Peyer's patch (tissue), 4 donors: ENCODE measurements at regions not wholly inside any gene's neighbourhood (a gene's known extent, or its start where the extent isn't known, plus 50 kb on each side); places are given as distances from the start of the nearest gene placed in this dataset.

Source experiments
- DNase-seq, 3 donors: peaks; one replicate each; pipeline ENCODE4 v3.0.0-alpha.2; 2017 to 2019
- H3K27ac ChIP-seq, 4 donors: fragments of 200-600 bp; sonication (generic); one replicate each; pipeline ENCODE4 v1.5.1; 2016 to 2019
- H3K27me3 ChIP-seq, 2 donors: fragments of 200-600 bp; sonication (generic); one replicate each; pipeline ENCODE4 v1.5.1; 2019
- H3K36me3 ChIP-seq, 3 donors: fragments of 200-600 bp; sonication (generic); one replicate each; pipeline ENCODE4 v1.5.1; 2016 to 2019
- H3K4me1 ChIP-seq, 4 donors: fragments of 200-600 bp; sonication (generic); one replicate each; pipeline ENCODE4 v1.5.1; 2016 to 2019
- H3K4me3 ChIP-seq, 4 donors: fragments of 200-600 bp; sonication (generic); 1 replicate in 3 of 4; 2 replicates in 1 of 4; pipeline ENCODE4 v1.5.1; 2016 to 2019; ENCODE audit warnings: mild to moderate bottlenecking in 1 of 4
- H3K9me3 ChIP-seq, 4 donors: fragments of 200-600 bp; sonication (generic); one replicate each; pipeline ENCODE4 v1.5.1; 2016 to 2019; ENCODE audit warnings: mild to moderate bottlenecking in 1 of 4
- CTCF ChIP-seq, 6 experiments: fragments of 450-650 bp in 4 of 6; fragments of 200-600 bp in 2 of 6; sonication (generic) in 1 of 6; IDR thresholded peaks; one replicate each; pipeline ENCODE4 v1.5.1; 2017 to 2019; ENCODE audit warnings: antibody characterized with exemption in 6 of 6, mild to moderate bottlenecking in 3 of 6, moderate library complexity in 1 of 6
- POLR2A ChIP-seq, 2 donors: fragments of 450-650 bp; IDR thresholded peaks; one replicate each; pipeline ENCODE4 v1.5.1; 2017; ENCODE audit warnings: antibody characterized with exemption in 2 of 2, mild to moderate bottlenecking in 2 of 2, moderate library complexity in 2 of 2

DNA sequence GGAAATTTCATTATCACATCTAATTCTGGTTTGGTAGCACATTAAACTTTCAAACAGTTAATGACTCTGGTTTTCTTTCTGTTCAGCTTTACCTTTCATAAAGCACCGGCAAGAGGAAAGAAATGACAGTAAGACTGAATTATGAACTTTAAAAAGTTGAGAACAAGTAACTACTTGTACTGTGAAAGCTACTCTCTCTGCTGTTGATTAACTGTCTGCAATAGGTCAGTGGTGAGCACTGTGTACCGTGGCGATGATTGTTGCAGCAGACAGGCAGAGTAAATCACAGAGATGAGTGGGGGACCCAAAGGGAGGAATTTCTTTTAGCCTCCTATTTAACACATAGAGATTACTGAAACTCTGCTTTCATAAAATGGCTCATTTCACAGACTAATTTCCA lies 74.0 kb upstream of the MEF2C start:
- no peaks in the 10 kb centered on the region for H3K27me3 ChIP-seq
- no peaks in the 10 kb centered on the region for H3K9me3 ChIP-seq
- no peak overlapping the region for H3K27ac ChIP-seq
- H3K4me1 ChIP-seq = no peaks in the 10 kb centered on the region
- no peak for TF ChIP-seq POLR2A (IDR thresholded peaks at IDR 0.05)
- TF ChIP-seq CTCF (IDR thresholded peaks at IDR 0.05) = no peak
- H3K36me3 ChIP-seq = no peaks in the 10 kb centered on the region
- no peak for DNase-seq
- H3K4me3 ChIP-seq = no peak overlapping the region

GRCh38 chr5:88956416-88956815 lies 73.4 kb upstream of the MEF2C start:
- Histone ChIP-seq H3K36me3 (no peaks in the 10 kb centered on the region), H3K4me3 (no peak overlapping the region), H3K27me3 (no peaks in the 10 kb centered on the region), H3K9me3 (no peaks in the 10 kb centered on the region), H3K4me1 (no peaks in the 10 kb centered on the region), H3K27ac (no peak overlapping the region)
- TF ChIP-seq CTCF (IDR thresholded peaks at IDR 0.05) (no peak), POLR2A (IDR thresholded peaks at IDR 0.05) (no peak)
- DNase-seq = no peak

DNA sequence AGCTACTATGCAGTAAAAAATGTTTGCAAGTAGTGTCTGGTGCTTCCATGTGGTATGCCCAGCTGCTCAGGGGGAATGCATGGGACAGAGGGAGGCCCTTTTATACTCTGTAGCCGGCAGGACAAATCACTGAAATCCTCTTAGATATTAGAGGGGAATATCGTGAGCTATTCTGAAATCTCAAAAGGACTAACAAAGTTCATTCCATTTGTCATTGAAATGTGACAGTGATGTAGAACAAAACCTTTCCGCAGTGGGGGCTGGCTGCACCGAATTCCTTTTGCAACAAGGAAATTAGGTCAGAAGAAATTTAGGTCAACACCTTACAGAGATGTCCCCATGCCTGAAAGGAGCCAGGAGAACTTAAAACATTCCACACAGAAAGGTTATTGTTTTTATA lies 72.4 kb upstream of the MEF2C start:
- Histone ChIP-seq H3K27ac (no peak overlapping the region), H3K36me3 (no peaks in the 10 kb centered on the region)
- TF ChIP-seq POLR2A (IDR thresholded peaks at IDR 0.05) = no peak
- TF ChIP-seq CTCF (IDR thresholded peaks at IDR 0.05) = no peak

DNA sequence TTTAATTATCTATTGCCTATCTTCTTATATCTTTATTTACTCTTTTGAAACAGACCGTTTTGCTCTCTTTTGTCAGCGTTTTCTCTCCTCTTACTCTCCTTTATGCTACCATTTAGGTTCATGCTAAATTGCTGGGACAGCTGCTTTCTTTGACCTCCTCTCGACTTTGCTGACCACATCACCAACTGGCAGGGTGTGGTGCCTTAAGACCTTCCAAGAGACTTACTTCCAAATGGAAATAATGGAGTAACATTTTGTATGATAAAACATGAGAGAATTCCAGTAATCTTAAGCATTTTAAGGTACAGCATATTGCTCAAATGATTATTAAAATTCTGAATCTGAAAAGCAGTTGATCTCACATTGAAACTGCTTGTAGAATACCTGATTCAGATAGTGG lies 71.5 kb upstream of the MEF2C start:
- DNase-seq = no peak
- TF ChIP-seq CTCF (IDR thresholded peaks at IDR 0.05) = no peak
- no peak for TF ChIP-seq POLR2A (IDR thresholded peaks at IDR 0.05)
- Histone ChIP-seq H3K9me3 (no peaks in the 10 kb centered on the region), H3K4me3 (no peak overlapping the region), H3K4me1 (no peaks in the 10 kb centered on the region), H3K27me3 (no peaks in the 10 kb centered on the region), H3K27ac (no peak overlapping the region), H3K36me3 (no peaks in the 10 kb centered on the region)

More for the DNA sequence above, 72.4 kb upstream of the MEF2C start:
- Histone ChIP-seq H3K27me3 (no peaks in the 10 kb centered on the region), H3K4me3 (no peak overlapping the region), H3K4me1 (no peaks in the 10 kb centered on the region), H3K9me3 (no peaks in the 10 kb centered on the region)
- no peak for DNase-seq

- H3K4me1 ChIP-seq = no peaks in the 10 kb centered on the region
- no peak for DNase-seq
- H3K4me3 ChIP-seq = no peak overlapping the region
- no peaks in the 10 kb centered on the region for H3K27me3 ChIP-seq
- H3K36me3 ChIP-seq = no peaks in the 10 kb centered on the region
- H3K9me3 ChIP-seq = no peaks in the 10 kb centered on the region
- no peak overlapping the region for H3K27ac ChIP-seq
- no peak for TF ChIP-seq POLR2A (IDR thresholded peaks at IDR 0.05)
- no peak for TF ChIP-seq CTCF (IDR thresholded peaks at IDR 0.05)
Observed at GRCh38 chr5:88952996-88953643, 70.1 kb upstream of the MEF2C start.

- TF ChIP-seq CTCF (IDR thresholded peaks at IDR 0.05) (no peak), POLR2A (IDR thresholded peaks at IDR 0.05) (no peak)
- no peak for DNase-seq
- Histone ChIP-seq H3K4me1 (no peaks in the 10 kb centered on the region), H3K36me3 (no peaks in the 10 kb centered on the region), H3K27ac (no peak overlapping the region), H3K9me3 (no peaks in the 10 kb centered on the region), H3K27me3 (no peaks in the 10 kb centered on the region), H3K4me3 (no peak overlapping the region)
Observed at GRCh38 chr5:88952344-88952743, 69.4 kb upstream of the MEF2C start.
